GM23338 (cell line): ENCODE measurements at regions not wholly inside any gene's neighbourhood (a gene's known extent, or its start where the extent isn't known, plus 50 kb on each side); places are given as distances from the start of the nearest gene placed in this dataset.

ENCODE experiments used
- ATAC-seq: fragments of 200-7000 bp; cut with Tn5 transposase; 3 replicates; pipeline ENCODE4 v1.9.1; 2020
- DNase-seq: peaks from one replicate; pipeline ENCODE4 v3.0.0-alpha.2; 2015; ENCODE audit warnings: low spot score
- H2AFZ ChIP-seq: fragments of 200-600 bp; sonication (generic); 2 replicates; pipeline ENCODE4 v1.8.0; 2016; ENCODE audit warnings: antibody characterized with exemption, mild to moderate bottlenecking, moderate library complexity
- H3F3A ChIP-seq: fragments of 200-600 bp; sonication (generic); replicated peaks from 2 replicates; pipeline ENCODE4 v1.8.0; 2017; ENCODE audit warnings: antibody characterized with exemption, mixed run types, low read depth
- H3K27ac ChIP-seq: fragments of 200-600 bp; sonication (generic); 2 replicates; pipeline ENCODE4 v1.6.1; 2016; ENCODE audit warnings: low read depth
- H3K27me3 ChIP-seq: fragments of 200-600 bp; sonication (generic); 2 replicates; pipeline ENCODE4 v1.8.0; 2016; ENCODE audit warnings: mild to moderate bottlenecking, mixed run types, moderate library complexity; ENCODE audit not compliant: insufficient read depth
- H3K36me3 ChIP-seq: fragments of 200-600 bp; sonication (generic); 2 replicates; pipeline ENCODE4 v1.8.0; 2016; ENCODE audit warnings: mild to moderate bottlenecking; ENCODE audit not compliant: insufficient read depth
- H3K4me1 ChIP-seq: fragments of 200-600 bp; sonication (generic); 2 replicates; pipeline ENCODE4 v1.8.0; 2016; ENCODE audit warnings: mild to moderate bottlenecking, moderate library complexity; ENCODE audit not compliant: insufficient read depth
- H3K4me2 ChIP-seq: fragments of 200-600 bp; sonication (generic); 2 replicates; pipeline ENCODE4 v1.7.1; 2017; ENCODE audit warnings: mixed run types
- H3K4me3 ChIP-seq: fragments of 200-600 bp; sonication (generic); 2 replicates; pipeline ENCODE4 v1.6.1; 2016; ENCODE audit warnings: mixed run types
- H3K79me2 ChIP-seq: fragments of 200-600 bp; sonication (generic); replicated peaks from 2 replicates; pipeline ENCODE4 v1.8.0; 2017; ENCODE audit warnings: mild to moderate bottlenecking; ENCODE audit not compliant: insufficient read depth
- H3K9me2 ChIP-seq: fragments of 200-600 bp; sonication (generic); 2 replicates; pipeline ENCODE4 v1.8.0; 2017; ENCODE audit not compliant: insufficient read depth
- H4K20me1 ChIP-seq: fragments of 200-600 bp; sonication (generic); replicated peaks from 2 replicates; pipeline ENCODE4 v1.8.0; 2017; ENCODE audit warnings: mild to moderate bottlenecking; ENCODE audit not compliant: insufficient read depth
- H3K27ac Mint-ChIP-seq: 2 replicates; pipeline ENCODE4 v1.8.0; 2020; ENCODE audit warnings: inconsistent platforms, mild to moderate bottlenecking, moderate library complexity, mixed read lengths
- H3K27me3 Mint-ChIP-seq: 3 replicates; pipeline ENCODE4 v1.8.0; 2022; ENCODE audit warnings: low read depth, mild to moderate bottlenecking, moderate library complexity, mixed read lengths, inconsistent platforms; ENCODE audit not compliant: insufficient read depth, poor library complexity
- H3K36me3 Mint-ChIP-seq: 3 replicates; pipeline ENCODE4 v1.8.0; 2021; ENCODE audit warnings: low read depth, mild to moderate bottlenecking, inconsistent platforms, moderate library complexity, mixed read lengths
- H3K4me1 Mint-ChIP-seq: 3 replicates; pipeline ENCODE4 v1.8.0; 2020; ENCODE audit warnings: mild to moderate bottlenecking, inconsistent platforms, mixed read lengths
- H3K4me3 Mint-ChIP-seq: 3 replicates; pipeline ENCODE4 v1.8.0; 2021; ENCODE audit warnings: moderate library complexity, mild to moderate bottlenecking, inconsistent platforms, mixed read lengths
- H3K9me3 Mint-ChIP-seq: 3 replicates; pipeline ENCODE4 v1.8.0; 2020; ENCODE audit warnings: moderate library complexity, mild to moderate bottlenecking, inconsistent platforms, mixed read lengths
- CREB1 ChIP-seq: fragments of 250-450 bp; sonication (Bioruptor Pico); IDR thresholded peaks from 2 replicates; pipeline ENCODE4 v1.5.0; 2020; ENCODE audit warnings: low read depth, mild to moderate bottlenecking, moderate library complexity
- EZH2phosphoT487 ChIP-seq: fragments of 200-600 bp; sonication (generic); IDR thresholded peaks from one replicate; pipeline ENCODE4 v1.8.1; 2018; ENCODE audit warnings: antibody characterized with exemption; ENCODE audit not compliant: unreplicated experiment
- JUNB ChIP-seq: IDR thresholded peaks from one replicate; pipeline ENCODE4 v1.6.1; 2016; ENCODE audit warnings: antibody characterized with exemption; ENCODE audit not compliant: unreplicated experiment
- NANOG ChIP-seq: IDR thresholded peaks from 2 replicates; pipeline ENCODE4 v1.6.1; 2016; ENCODE audit warnings: antibody characterized with exemption, borderline replicate concordance
- POLR2AphosphoS5 ChIP-seq: IDR thresholded peaks from 2 replicates; pipeline ENCODE4 v1.6.1; 2016; ENCODE audit warnings: antibody characterized with exemption, low read depth
- STAT1 ChIP-seq: IDR thresholded peaks from one replicate; pipeline ENCODE4 v1.6.1; 2016; ENCODE audit warnings: antibody characterized with exemption; ENCODE audit not compliant: unreplicated experiment
- ZNF331 ChIP-seq: fragments of 250-450 bp; sonication (Bioruptor Pico); IDR thresholded peaks from 2 replicates; pipeline ENCODE4 v1.5.0; 2020; ENCODE audit warnings: low read depth, mild to moderate bottlenecking, moderate library complexity
- TF ChIP-seq, protein P1 (sequence below): IDR thresholded peaks from 2 replicates; pipeline ENCODE4 v1.6.1; 2016; ENCODE audit warnings: antibody characterized with exemption
- TF ChIP-seq, protein P2 (sequence below), 2 experiments: fragments of 200-600 bp in 1 of 2; sonication (generic) in 1 of 2; conservative IDR thresholded peaks; 2 replicates each; pipeline versions ENCODE4 v1.5.1 to v1.6.1; 2016 to 2017; ENCODE audit warnings: antibody characterized with exemption in 2 of 2, low read depth in 2 of 2, mild to moderate bottlenecking in 2 of 2, moderate library complexity in 1 of 2
- TF ChIP-seq, protein P3 (sequence below): IDR thresholded peaks from one replicate; pipeline ENCODE4 v1.6.1; 2018; ENCODE audit warnings: antibody characterized with exemption; ENCODE audit not compliant: unreplicated experiment

DNA sequence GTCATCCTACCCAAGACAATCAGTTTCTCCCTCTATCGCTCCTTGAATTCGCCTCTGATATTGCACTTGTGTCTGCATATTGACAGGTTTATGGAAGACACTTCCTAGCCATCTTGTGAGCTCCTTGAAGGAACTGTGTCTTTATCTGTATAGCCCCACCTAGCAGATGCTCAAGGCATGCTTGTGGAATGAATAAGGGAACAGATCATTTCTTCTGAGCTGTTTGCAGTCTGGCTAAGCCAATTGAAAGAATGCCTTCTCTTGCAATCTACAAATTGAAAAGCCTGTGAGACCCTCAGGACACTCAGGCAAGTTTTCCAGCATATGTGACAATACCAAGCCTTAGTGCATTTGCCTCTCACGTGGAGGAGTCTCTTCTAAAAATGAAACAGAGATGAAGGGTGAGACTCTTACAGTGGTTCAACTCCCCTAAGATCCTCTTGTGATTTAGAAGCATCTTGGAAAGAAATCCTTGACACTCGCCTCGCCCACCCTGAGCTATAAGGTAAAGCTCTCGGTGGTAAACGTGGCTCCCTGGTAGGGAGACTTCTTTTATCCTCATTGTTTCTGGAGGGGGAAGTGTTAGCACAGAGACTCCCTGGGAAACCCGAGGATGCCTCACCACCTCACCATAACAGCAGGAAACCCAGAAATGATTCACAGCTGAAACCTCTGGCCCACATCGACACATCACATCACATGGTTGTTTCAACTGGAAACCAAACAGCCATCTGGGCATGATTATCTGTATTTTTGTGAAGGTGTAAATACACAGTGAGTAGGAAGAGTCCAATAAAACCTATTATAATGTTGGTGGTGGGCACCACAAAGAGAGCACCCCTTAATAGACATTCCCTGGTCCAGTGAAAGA, 112.3 kb upstream of the BCL2L14 start:
- H3K9me3 Mint-ChIP-seq, result peaks cover 2% of the 10 kb centered on the region; the same call in 1 of the 3 replicates
- peak overlapping the region; percentile 87; the same call in 1 of the 2 replicates for H2AFZ ChIP-seq
- TF ChIP-seq, protein P1, sequence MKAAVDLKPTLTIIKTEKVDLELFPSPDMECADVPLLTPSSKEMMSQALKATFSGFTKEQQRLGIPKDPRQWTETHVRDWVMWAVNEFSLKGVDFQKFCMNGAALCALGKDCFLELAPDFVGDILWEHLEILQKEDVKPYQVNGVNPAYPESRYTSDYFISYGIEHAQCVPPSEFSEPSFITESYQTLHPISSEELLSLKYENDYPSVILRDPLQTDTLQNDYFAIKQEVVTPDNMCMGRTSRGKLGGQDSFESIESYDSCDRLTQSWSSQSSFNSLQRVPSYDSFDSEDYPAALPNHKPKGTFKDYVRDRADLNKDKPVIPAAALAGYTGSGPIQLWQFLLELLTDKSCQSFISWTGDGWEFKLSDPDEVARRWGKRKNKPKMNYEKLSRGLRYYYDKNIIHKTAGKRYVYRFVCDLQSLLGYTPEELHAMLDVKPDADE, result no peak
- TF ChIP-seq STAT1, result no peak
- TF ChIP-seq, protein P2, sequence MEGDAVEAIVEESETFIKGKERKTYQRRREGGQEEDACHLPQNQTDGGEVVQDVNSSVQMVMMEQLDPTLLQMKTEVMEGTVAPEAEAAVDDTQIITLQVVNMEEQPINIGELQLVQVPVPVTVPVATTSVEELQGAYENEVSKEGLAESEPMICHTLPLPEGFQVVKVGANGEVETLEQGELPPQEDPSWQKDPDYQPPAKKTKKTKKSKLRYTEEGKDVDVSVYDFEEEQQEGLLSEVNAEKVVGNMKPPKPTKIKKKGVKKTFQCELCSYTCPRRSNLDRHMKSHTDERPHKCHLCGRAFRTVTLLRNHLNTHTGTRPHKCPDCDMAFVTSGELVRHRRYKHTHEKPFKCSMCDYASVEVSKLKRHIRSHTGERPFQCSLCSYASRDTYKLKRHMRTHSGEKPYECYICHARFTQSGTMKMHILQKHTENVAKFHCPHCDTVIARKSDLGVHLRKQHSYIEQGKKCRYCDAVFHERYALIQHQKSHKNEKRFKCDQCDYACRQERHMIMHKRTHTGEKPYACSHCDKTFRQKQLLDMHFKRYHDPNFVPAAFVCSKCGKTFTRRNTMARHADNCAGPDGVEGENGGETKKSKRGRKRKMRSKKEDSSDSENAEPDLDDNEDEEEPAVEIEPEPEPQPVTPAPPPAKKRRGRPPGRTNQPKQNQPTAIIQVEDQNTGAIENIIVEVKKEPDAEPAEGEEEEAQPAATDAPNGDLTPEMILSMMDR (conservative IDR thresholded peaks at IDR 0.05; ENCODE audit: low read depth in 2 of 2), result no peak
- no peak for TF ChIP-seq CREB1 (CRISPR knock-in tag)
- TF ChIP-seq, protein P3, sequence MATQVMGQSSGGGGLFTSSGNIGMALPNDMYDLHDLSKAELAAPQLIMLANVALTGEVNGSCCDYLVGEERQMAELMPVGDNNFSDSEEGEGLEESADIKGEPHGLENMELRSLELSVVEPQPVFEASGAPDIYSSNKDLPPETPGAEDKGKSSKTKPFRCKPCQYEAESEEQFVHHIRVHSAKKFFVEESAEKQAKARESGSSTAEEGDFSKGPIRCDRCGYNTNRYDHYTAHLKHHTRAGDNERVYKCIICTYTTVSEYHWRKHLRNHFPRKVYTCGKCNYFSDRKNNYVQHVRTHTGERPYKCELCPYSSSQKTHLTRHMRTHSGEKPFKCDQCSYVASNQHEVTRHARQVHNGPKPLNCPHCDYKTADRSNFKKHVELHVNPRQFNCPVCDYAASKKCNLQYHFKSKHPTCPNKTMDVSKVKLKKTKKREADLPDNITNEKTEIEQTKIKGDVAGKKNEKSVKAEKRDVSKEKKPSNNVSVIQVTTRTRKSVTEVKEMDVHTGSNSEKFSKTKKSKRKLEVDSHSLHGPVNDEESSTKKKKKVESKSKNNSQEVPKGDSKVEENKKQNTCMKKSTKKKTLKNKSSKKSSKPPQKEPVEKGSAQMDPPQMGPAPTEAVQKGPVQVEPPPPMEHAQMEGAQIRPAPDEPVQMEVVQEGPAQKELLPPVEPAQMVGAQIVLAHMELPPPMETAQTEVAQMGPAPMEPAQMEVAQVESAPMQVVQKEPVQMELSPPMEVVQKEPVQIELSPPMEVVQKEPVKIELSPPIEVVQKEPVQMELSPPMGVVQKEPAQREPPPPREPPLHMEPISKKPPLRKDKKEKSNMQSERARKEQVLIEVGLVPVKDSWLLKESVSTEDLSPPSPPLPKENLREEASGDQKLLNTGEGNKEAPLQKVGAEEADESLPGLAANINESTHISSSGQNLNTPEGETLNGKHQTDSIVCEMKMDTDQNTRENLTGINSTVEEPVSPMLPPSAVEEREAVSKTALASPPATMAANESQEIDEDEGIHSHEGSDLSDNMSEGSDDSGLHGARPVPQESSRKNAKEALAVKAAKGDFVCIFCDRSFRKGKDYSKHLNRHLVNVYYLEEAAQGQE, result no peak
- no peak for TF ChIP-seq NANOG
- no peak for TF ChIP-seq ZNF331 (CRISPR knock-in tag)
- TF ChIP-seq JUNB, result no peak
- TF ChIP-seq POLR2AphosphoS5, result no peak
- TF ChIP-seq EZH2phosphoT487, result no peak
- H3K27me3 ChIP-seq, result no peaks in the 10 kb centered on the region
- ATAC-seq (peak; percentile 37; the same call in 2 of the 3 replicates), DNase-seq (no peak)
- H4K20me1 ChIP-seq, result no peaks in the 10 kb centered on the region
- no peaks in the 10 kb centered on the region for H3K4me1 ChIP-seq
- no peak overlapping the region for H3K27ac ChIP-seq
- no peak overlapping the region for H3K4me3 ChIP-seq
- peaks cover 11% of the 10 kb centered on the region for H3K4me1 Mint-ChIP-seq
- no peaks in the 10 kb centered on the region for H3K36me3 Mint-ChIP-seq
- no peaks in the 10 kb centered on the region for H3F3A ChIP-seq
- no peaks in the 10 kb centered on the region for H3K9me2 ChIP-seq
- peaks cover 9% of the 10 kb centered on the region for H3K27me3 Mint-ChIP-seq
- H3K27ac Mint-ChIP-seq, result no peak overlapping the region
- no peaks in the 10 kb centered on the region for H3K79me2 ChIP-seq
- H3K36me3 ChIP-seq, result no peaks in the 10 kb centered on the region
- H3K4me3 Mint-ChIP-seq, result no peak overlapping the region
- H3K4me2 ChIP-seq, result no peak overlapping the region
